NCI-H1436 treated with DMSO at 0.1 percent for 48 hours (cell line): ENCODE measurements at regions not wholly inside any gene's neighbourhood (a gene's known extent, or its start where the extent isn't known, plus 50 kb on each side); places are given as distances from the start of the nearest gene placed in this dataset.
A peak's percentile ranks its signal among the peaks of the same experiment; 100 is the strongest.

ENCODE experiments used
- DNase-seq: peaks from one replicate; lab custom pipeline; 2025; lab: John Stamatoyannopoulos, UW

GRCh38 chr13:111516712-111517640 lies 196.5 kb downstream of the TEX29 start:
- DNase-seq, result no peak

GRCh38 chr13:111517641-111518010 lies 197.2 kb downstream of the TEX29 start:
- DNase-seq, result no peak

- no peak for DNase-seq
Observed at GRCh38 chr13:111518161-111518792, 197.8 kb downstream of the TEX29 start.

GRCh38 chr13:111519041-111519440 lies 198.6 kb downstream of the TEX29 start:
- DNase-seq, result no peak

- no peak for DNase-seq
Observed at GRCh38 chr13:111519490-111520170, 199.2 kb downstream of the TEX29 start.

GRCh38 chr13:111521030-111521429 lies 200.6 kb downstream of the TEX29 start:
- no peak for DNase-seq

GRCh38 chr13:111521691-111522229 lies 201.3 kb downstream of the TEX29 start:
- no peak for DNase-seq

GRCh38 chr13:111525320-111526118 lies 205.1 kb downstream of the TEX29 start:
- DNase-seq, result no peak

- no peak for DNase-seq
Observed at GRCh38 chr13:111526922-111527321, 206.5 kb downstream of the TEX29 start.

GRCh38 chr13:111527614-111528229 lies 207.3 kb downstream of the TEX29 start:
- no peak for DNase-seq

GRCh38 chr13:111528513-111528912 lies 208.1 kb downstream of the TEX29 start:
- no peak for DNase-seq

- DNase-seq, result no peak
Observed at GRCh38 chr13:111530137-111530870, 209.9 kb downstream of the TEX29 start.

GRCh38 chr13:111531505-111531904 lies 211.1 kb downstream of the TEX29 start:
- peak; percentile 25 for DNase-seq

GRCh38 chr13:111532111-111532510 lies 211.7 kb downstream of the TEX29 start:
- no peak for DNase-seq

- peak; percentile 14 for DNase-seq
Observed at GRCh38 chr13:111533900-111534683, 213.7 kb downstream of the TEX29 start.

GRCh38 chr13:111534751-111535522 lies 214.5 kb downstream of the TEX29 start:
- no peak for DNase-seq

- no peak for DNase-seq
Observed at GRCh38 chr13:111535523-111535811, 215.0 kb downstream of the TEX29 start.

- no peak for DNase-seq
Observed at GRCh38 chr13:111536075-111536642, 215.7 kb downstream of the TEX29 start.
